HG03175 (cell line): ENCODE measurements at regions not wholly inside any gene's neighbourhood (a gene's known extent, or its start where the extent isn't known, plus 50 kb on each side); places are given as distances from the start of the nearest gene placed in this dataset.
"Not testable (repeated sequence)": the region's sequence is repeated elsewhere in the genome, so short reads cannot be mapped to it uniquely, and the experiment has no call there.

Experiments
- ATAC-seq: cut with Tn5 transposase; IDR thresholded peaks from one replicate; pipeline ENCODE4 v1.9.1; 2021; ENCODE audit warnings: mild to moderate bottlenecking, moderate library complexity; ENCODE audit not compliant: unreplicated experiment

- ATAC-seq, result no peak
These were observed 93.2 kb upstream of the STEAP1 start for GRCh38 chr7:90061077-90061476.

- ATAC-seq, result no peak
These were observed 89.9 kb upstream of the STEAP1 start for GRCh38 chr7:90064370-90064769.

- no peak for ATAC-seq
These were observed 87.1 kb upstream of the STEAP1 start for GRCh38 chr7:90067171-90067570.

- not testable (repeated sequence) for ATAC-seq
These were observed 84.0 kb upstream of the STEAP1 start for GRCh38 chr7:90070238-90070637.

GRCh38 chr7:90078921-90079320 lies 75.3 kb upstream of the STEAP1 start:
- no peak for ATAC-seq

- ATAC-seq, result no peak
These were observed 72.6 kb upstream of the STEAP1 start for GRCh38 chr7:90081621-90082020.

GRCh38 chr7:90092506-90092905 lies 61.8 kb upstream of the STEAP1 start:
- no peak for ATAC-seq

- no peak for ATAC-seq
These were observed 60.2 kb upstream of the STEAP1 start for GRCh38 chr7:90094030-90094429.
